ENCODE measurements at regions not wholly inside any gene's neighbourhood (a gene's known extent, or its start where the extent isn't known, plus 50 kb on each side); places are given as distances from the start of the nearest gene placed in this dataset.

DNA sequence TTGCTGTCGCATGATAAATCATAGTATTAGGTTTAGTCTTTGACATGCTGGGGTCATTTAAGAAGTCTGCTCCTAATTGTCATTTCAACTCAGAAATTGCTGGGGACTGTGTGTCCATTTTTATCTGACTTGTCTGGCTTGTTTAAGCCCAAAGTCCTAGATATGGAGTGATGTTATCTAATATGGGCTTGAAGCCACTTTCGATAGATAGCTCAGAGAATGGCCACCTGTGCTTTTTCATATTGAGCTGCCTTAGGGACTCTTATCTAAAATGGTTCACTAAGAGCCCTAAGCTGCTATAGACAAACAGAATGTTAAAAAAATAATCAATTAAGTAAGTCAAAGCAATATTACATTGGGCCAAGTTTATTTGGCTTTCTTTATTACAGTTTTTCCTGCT, 81.6 kb upstream of the CNTNAP4 start:
- Histone ChIP-seq H4K5ac (ENCODE audit: low read length) (no peak overlapping the region), H3K4ac (ENCODE audit: low read depth, low read length) (no peak overlapping the region), H2BK15ac (replicated peaks; ENCODE audit: low read depth) (no peak overlapping the region), H2AK5ac (ENCODE audit: low read length) (no peak overlapping the region), H2BK120ac (ENCODE audit: low read depth, low read length) (no peak overlapping the region), H3K23ac (ENCODE audit: low read length) (no peak overlapping the region), H4K8ac (ENCODE audit: low read depth, low read length) (no peak overlapping the region), H3K4me3 (ENCODE audit: low read length) (no peak overlapping the region), H3K36me3 (ENCODE audit: control insufficient read depth, insufficient read depth, low read length) (no peaks in the 10 kb centered on the region), H3K79me2 (ENCODE audit: control insufficient read depth, insufficient read depth, low read length) (no peaks in the 10 kb centered on the region), H3K4me2 (ENCODE audit: low read length) (no peak overlapping the region), H2BK5ac (ENCODE audit: low read length) (no peak overlapping the region), H3K18ac (ENCODE audit: low read length) (no peak overlapping the region), H3K4me1 (ENCODE audit: control insufficient read depth, low read depth, low read length) (peaks cover 2% of the 10 kb centered on the region), H3K9ac (ENCODE audit: low read length) (no peak overlapping the region), H3K56ac (ENCODE audit: low read length) (no peak overlapping the region), H3K79me1 (ENCODE audit: low read length) (no peaks in the 10 kb centered on the region), H3K27ac (ENCODE audit: low read depth, low read length) (no peak overlapping the region), H3K27me3 (ENCODE audit: insufficient read depth, low read length, poor library complexity) (no peaks in the 10 kb centered on the region)
- WGBS (ENCODE audit: extremely low coverage, insufficient coverage, low lambda C conversion rate): no CpG with 5 or more reads among the region's 2 CpGs
- no peak for DNase-seq

DNA sequence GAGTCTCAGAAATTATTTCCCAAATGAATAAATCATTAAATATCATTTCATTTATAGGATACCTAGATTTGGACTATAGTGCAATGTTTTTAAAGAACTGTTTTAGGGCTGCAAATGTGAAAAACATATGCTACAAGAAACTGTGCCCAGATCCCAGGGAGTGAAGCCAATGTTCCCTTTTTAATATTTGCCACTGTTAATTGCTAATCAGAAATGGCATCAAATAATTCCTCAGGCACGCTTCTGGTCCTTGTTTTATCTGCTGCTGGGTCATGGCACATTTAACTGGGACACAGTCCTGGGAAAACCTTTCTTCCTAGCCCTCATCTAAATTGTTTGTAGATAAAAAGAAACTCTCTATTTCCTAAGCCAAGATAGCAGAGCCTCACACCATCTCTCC, 79.3 kb upstream of the CNTNAP4 start:
- DNase-seq: peak; percentile 37
- Histone ChIP-seq H3K27ac (ENCODE audit: low read depth, low read length) (no peak overlapping the region), H2BK15ac (replicated peaks; ENCODE audit: low read depth) (no peak overlapping the region), H3K79me2 (ENCODE audit: control insufficient read depth, insufficient read depth, low read length) (no peaks in the 10 kb centered on the region), H3K56ac (ENCODE audit: low read length) (no peak overlapping the region), H3K27me3 (ENCODE audit: insufficient read depth, low read length, poor library complexity) (no peaks in the 10 kb centered on the region), H2BK5ac (ENCODE audit: low read length) (no peak overlapping the region), H3K23ac (ENCODE audit: low read length) (no peak overlapping the region), H2AK5ac (ENCODE audit: low read length) (no peak overlapping the region), H3K9ac (ENCODE audit: low read length) (no peak overlapping the region), H3K4ac (ENCODE audit: low read depth, low read length) (no peak overlapping the region), H3K4me3 (ENCODE audit: low read length) (no peak overlapping the region), H4K5ac (ENCODE audit: low read length) (no peak overlapping the region), H3K18ac (ENCODE audit: low read length) (no peak overlapping the region), H3K79me1 (ENCODE audit: low read length) (no peaks in the 10 kb centered on the region), H2BK120ac (ENCODE audit: low read depth, low read length) (no peak overlapping the region), H4K8ac (ENCODE audit: low read depth, low read length) (no peak overlapping the region), H3K36me3 (ENCODE audit: control insufficient read depth, insufficient read depth, low read length) (no peaks in the 10 kb centered on the region), H3K4me2 (ENCODE audit: low read length) (no peak overlapping the region), H3K4me1 (ENCODE audit: control insufficient read depth, low read depth, low read length) (peaks cover 2% of the 10 kb centered on the region)
- no CpG with 5 or more reads among the region's 1 CpG for WGBS (ENCODE audit: extremely low coverage, insufficient coverage, low lambda C conversion rate)

DNA sequence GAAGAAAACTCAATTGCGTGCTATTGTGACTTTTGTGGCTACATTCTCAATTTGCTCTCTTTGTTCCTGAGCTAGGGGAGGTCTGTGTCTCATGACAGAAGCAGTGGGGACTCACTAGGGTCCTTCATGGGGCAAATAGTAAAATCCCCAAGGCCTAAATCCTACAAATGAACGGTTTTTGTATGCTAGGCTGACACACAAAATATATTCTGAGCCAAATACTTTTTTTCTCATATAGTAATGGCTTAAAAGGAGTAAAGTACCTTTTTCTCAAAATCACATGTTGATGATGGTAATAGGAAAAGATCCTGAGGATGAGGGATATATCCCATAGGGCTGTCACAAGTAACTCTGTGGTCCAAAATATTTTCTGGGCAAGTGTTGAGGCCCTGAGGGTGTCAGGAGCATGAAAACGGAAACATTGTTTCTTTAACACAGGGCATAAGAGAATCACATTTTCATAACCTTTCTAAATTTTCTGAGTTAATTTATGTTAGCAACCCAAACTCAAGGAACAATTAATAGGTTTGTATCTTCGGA, 77.5 kb upstream of the CNTNAP4 start:
- Histone ChIP-seq H3K4ac (ENCODE audit: low read depth, low read length) (no peak overlapping the region), H3K79me2 (ENCODE audit: control insufficient read depth, insufficient read depth, low read length) (no peaks in the 10 kb centered on the region), H2BK5ac (ENCODE audit: low read length) (no peak overlapping the region), H3K4me1 (ENCODE audit: control insufficient read depth, low read depth, low read length) (peaks cover under 1% of the 10 kb centered on the region), H3K27ac (ENCODE audit: low read depth, low read length) (no peak overlapping the region), H3K4me2 (ENCODE audit: low read length) (no peak overlapping the region), H3K4me3 (ENCODE audit: low read length) (no peak overlapping the region), H3K9ac (ENCODE audit: low read length) (no peak overlapping the region), H2BK15ac (replicated peaks; ENCODE audit: low read depth) (no peak overlapping the region), H4K5ac (ENCODE audit: low read length) (no peak overlapping the region), H3K27me3 (ENCODE audit: insufficient read depth, low read length, poor library complexity) (no peaks in the 10 kb centered on the region), H3K79me1 (ENCODE audit: low read length) (no peaks in the 10 kb centered on the region), H3K23ac (ENCODE audit: low read length) (no peak overlapping the region), H3K36me3 (ENCODE audit: control insufficient read depth, insufficient read depth, low read length) (no peaks in the 10 kb centered on the region), H3K18ac (ENCODE audit: low read length) (no peak overlapping the region), H3K56ac (ENCODE audit: low read length) (no peak overlapping the region), H2BK120ac (ENCODE audit: low read depth, low read length) (no peak overlapping the region), H4K8ac (ENCODE audit: low read depth, low read length) (no peak overlapping the region), H2AK5ac (ENCODE audit: low read length) (no peak overlapping the region)
- WGBS (ENCODE audit: extremely low coverage, insufficient coverage, low lambda C conversion rate): no CpG with 5 or more reads among the region's 4 CpGs
- no peak for DNase-seq

DNA sequence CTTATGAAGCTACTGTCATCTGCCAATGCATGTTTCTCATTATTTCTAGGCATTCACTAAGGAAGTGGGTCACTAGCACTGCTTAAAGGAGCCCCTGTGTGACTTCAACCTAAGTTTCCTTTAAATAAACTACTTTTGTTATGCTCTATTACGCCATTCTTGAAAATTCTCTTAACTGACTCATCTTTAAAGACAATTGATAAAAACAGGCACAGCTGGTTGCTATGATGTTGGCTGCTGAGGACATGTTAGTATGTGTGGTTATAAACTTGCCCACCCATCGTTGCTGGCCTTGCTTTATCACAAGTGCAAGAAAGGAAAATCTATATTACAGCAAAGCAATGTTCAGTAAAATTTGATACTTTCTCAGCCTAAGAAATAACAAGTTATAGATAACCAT, 75.8 kb upstream of the CNTNAP4 start:
- H4K5ac ChIP-seq (ENCODE audit: low read length): no peak overlapping the region
- no peaks in the 10 kb centered on the region for H3K79me1 ChIP-seq (ENCODE audit: low read length)
- no peak overlapping the region for H3K4me2 ChIP-seq (ENCODE audit: low read length)
- H3K4me1 ChIP-seq (ENCODE audit: control insufficient read depth, low read depth, low read length): no peaks in the 10 kb centered on the region
- no peak overlapping the region for H3K9ac ChIP-seq (ENCODE audit: low read length)
- no peaks in the 10 kb centered on the region for H3K27me3 ChIP-seq (ENCODE audit: insufficient read depth, low read length, poor library complexity)
- H4K8ac ChIP-seq (ENCODE audit: low read depth, low read length): no peak overlapping the region
- DNase-seq: no peak
- H2AK5ac ChIP-seq (ENCODE audit: low read length): no peak overlapping the region
- no peaks in the 10 kb centered on the region for H3K79me2 ChIP-seq (ENCODE audit: control insufficient read depth, insufficient read depth, low read length)
- no peak overlapping the region for H3K18ac ChIP-seq (ENCODE audit: low read length)
- no peak overlapping the region for H2BK15ac ChIP-seq (replicated peaks; ENCODE audit: low read depth)
- H2BK5ac ChIP-seq (ENCODE audit: low read length): no peak overlapping the region
- H3K56ac ChIP-seq (ENCODE audit: low read length): no peak overlapping the region
- H3K36me3 ChIP-seq (ENCODE audit: control insufficient read depth, insufficient read depth, low read length): no peaks in the 10 kb centered on the region
- H3K4ac ChIP-seq (ENCODE audit: low read depth, low read length): no peak overlapping the region
- no peak overlapping the region for H3K4me3 ChIP-seq (ENCODE audit: low read length)
- no peak overlapping the region for H3K27ac ChIP-seq (ENCODE audit: low read depth, low read length)
- no CpG with 5 or more reads among the region's 2 CpGs for WGBS (ENCODE audit: extremely low coverage, insufficient coverage, low lambda C conversion rate)
- no peak overlapping the region for H3K23ac ChIP-seq (ENCODE audit: low read length)
- no peak overlapping the region for H2BK120ac ChIP-seq (ENCODE audit: low read depth, low read length)

DNA sequence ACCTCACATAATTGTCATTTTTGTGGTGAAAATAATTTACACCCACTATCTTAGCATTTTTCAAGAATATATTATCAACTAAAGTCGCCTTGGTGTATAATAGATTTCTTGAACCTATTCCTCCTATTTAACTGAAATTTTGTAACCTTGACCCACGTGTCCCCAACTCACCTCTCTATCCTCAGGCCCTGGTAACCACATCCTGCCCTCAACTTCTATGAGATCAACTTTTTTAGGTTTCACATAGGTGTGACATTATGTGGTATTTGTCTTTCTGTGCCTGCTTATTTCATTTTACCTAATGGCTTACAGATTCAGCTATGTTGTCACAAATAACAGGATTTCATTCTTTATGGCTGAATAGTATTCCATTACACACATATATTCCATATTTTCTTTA, 73.0 kb upstream of the CNTNAP4 start:
- WGBS (ENCODE audit: extremely low coverage, insufficient coverage, low lambda C conversion rate): no CpG with 5 or more reads among the region's 2 CpGs
- Histone ChIP-seq H4K5ac (ENCODE audit: low read length) (no peak overlapping the region), H2BK15ac (replicated peaks; ENCODE audit: low read depth) (no peak overlapping the region), H3K9ac (ENCODE audit: low read length) (no peak overlapping the region), H2AK5ac (ENCODE audit: low read length) (no peak overlapping the region), H2BK120ac (ENCODE audit: low read depth, low read length) (no peak overlapping the region), H3K4ac (ENCODE audit: low read depth, low read length) (no peak overlapping the region), H3K27me3 (ENCODE audit: insufficient read depth, low read length, poor library complexity) (no peaks in the 10 kb centered on the region), H3K27ac (ENCODE audit: low read depth, low read length) (no peak overlapping the region), H3K4me2 (ENCODE audit: low read length) (no peak overlapping the region), H3K36me3 (ENCODE audit: control insufficient read depth, insufficient read depth, low read length) (no peaks in the 10 kb centered on the region), H3K23ac (ENCODE audit: low read length) (no peak overlapping the region), H3K56ac (ENCODE audit: low read length) (no peak overlapping the region), H3K4me1 (ENCODE audit: control insufficient read depth, low read depth, low read length) (peaks cover 2% of the 10 kb centered on the region), H3K79me1 (ENCODE audit: low read length) (no peaks in the 10 kb centered on the region), H3K79me2 (ENCODE audit: control insufficient read depth, insufficient read depth, low read length) (no peaks in the 10 kb centered on the region), H2BK5ac (ENCODE audit: low read length) (no peak overlapping the region), H3K4me3 (ENCODE audit: low read length) (no peak overlapping the region), H4K8ac (ENCODE audit: low read depth, low read length) (no peak overlapping the region), H3K18ac (ENCODE audit: low read length) (no peak overlapping the region)
- no peak for DNase-seq

DNA sequence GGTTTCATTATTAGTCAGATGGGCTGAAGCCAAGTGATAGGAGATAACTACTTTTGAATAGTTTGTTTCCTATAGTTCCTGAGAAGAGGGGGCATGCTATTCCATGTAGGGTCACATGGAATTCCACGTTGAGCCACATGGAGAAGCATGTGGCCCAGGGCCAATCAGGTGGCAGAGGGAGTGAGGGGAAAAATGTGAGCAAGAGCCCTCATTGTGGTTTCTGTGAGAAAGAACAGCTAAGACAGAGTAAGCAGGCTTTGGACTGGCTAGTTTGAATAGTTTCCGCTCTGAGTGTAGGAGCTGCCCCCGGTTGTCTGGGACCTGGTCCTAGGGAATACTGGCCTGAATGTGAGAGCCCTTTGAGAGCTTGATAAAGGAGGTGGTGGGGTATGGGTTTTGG, 69.9 kb upstream of the CNTNAP4 start:
- H3K18ac ChIP-seq (ENCODE audit: low read length): peak overlapping the region; percentile 52
- WGBS (ENCODE audit: extremely low coverage, insufficient coverage, low lambda C conversion rate): no CpG with 5 or more reads among the region's 3 CpGs

More for the DNA sequence above, 69.9 kb upstream of the CNTNAP4 start:
- Histone ChIP-seq H3K27ac (ENCODE audit: low read depth, low read length) (no peak overlapping the region), H3K9ac (ENCODE audit: low read length) (no peak overlapping the region), H3K27me3 (ENCODE audit: insufficient read depth, low read length, poor library complexity) (no peaks in the 10 kb centered on the region), H2BK15ac (replicated peaks; ENCODE audit: low read depth) (no peak overlapping the region), H2BK120ac (ENCODE audit: low read depth, low read length) (no peak overlapping the region), H2BK5ac (ENCODE audit: low read length) (peak overlapping the region; percentile 22), H3K4me3 (ENCODE audit: low read length) (no peak overlapping the region), H3K23ac (ENCODE audit: low read length) (no peak overlapping the region), H3K36me3 (ENCODE audit: control insufficient read depth, insufficient read depth, low read length) (no peaks in the 10 kb centered on the region), H3K4ac (ENCODE audit: low read depth, low read length) (no peak overlapping the region), H3K56ac (ENCODE audit: low read length) (no peak overlapping the region), H4K5ac (ENCODE audit: low read length) (no peak overlapping the region), H3K4me1 (ENCODE audit: control insufficient read depth, low read depth, low read length) (peaks cover 2% of the 10 kb centered on the region), H3K79me1 (ENCODE audit: low read length) (no peaks in the 10 kb centered on the region), H2AK5ac (ENCODE audit: low read length) (no peak overlapping the region), H4K8ac (ENCODE audit: low read depth, low read length) (no peak overlapping the region), H3K4me2 (ENCODE audit: low read length) (no peak overlapping the region), H3K79me2 (ENCODE audit: control insufficient read depth, insufficient read depth, low read length) (no peaks in the 10 kb centered on the region)
- peak; percentile 72 for DNase-seq
